Stimulated activated CD4-positive, alpha-beta T cell treated with anti-CD3 and anti-CD28 coated beads, TNF-alpha, amount 100 ng/mL, for 1 hour (primary cell): ENCODE measurements at regions not wholly inside any gene's neighbourhood (a gene's known extent, or its start where the extent isn't known, plus 50 kb on each side); places are given as distances from the start of the nearest gene placed in this dataset.

Experiments
- DNase-seq, 3 donors: peaks; one replicate each; pipeline ENCODE4 v3.0.0-alpha.2; 2020; ENCODE audit warnings: low read depth in 3 of 3, low spot score in 1 of 3

GRCh38 chr17:77872199-77872598 is 86.3 kb upstream of the TNRC6C start:
- no peak for DNase-seq

GRCh38 chr17:77872714-77873499 is 85.6 kb upstream of the TNRC6C start:
- no peak for DNase-seq

GRCh38 chr17:77873500-77874302 is 84.8 kb upstream of the TNRC6C start:
- no peak for DNase-seq

GRCh38 chr17:77874303-77875050 is 84.0 kb upstream of the TNRC6C start:
- no peak for DNase-seq

GRCh38 chr17:77875051-77875780 is 83.3 kb upstream of the TNRC6C start:
- DNase-seq, result no peak

GRCh38 chr17:77875881-77876509 is 82.5 kb upstream of the TNRC6C start:
- DNase-seq, result no peak

GRCh38 chr17:77877036-77877435 is 81.5 kb upstream of the TNRC6C start:
- DNase-seq, result no peak

- no peak for DNase-seq
Observed at GRCh38 chr17:77877646-77878355, 80.7 kb upstream of the TNRC6C start.

GRCh38 chr17:77879226-77879895 is 79.1 kb upstream of the TNRC6C start:
- DNase-seq, result no peak

GRCh38 chr17:77879896-77880280 is 78.6 kb upstream of the TNRC6C start:
- no peak for DNase-seq

- no peak for DNase-seq
Observed at GRCh38 chr17:77880711-77881450, 77.6 kb upstream of the TNRC6C start.

GRCh38 chr17:77881545-77881944 is 77.0 kb upstream of the TNRC6C start:
- peak in 2 of 3 donors; percentile 44 to 47 for DNase-seq

GRCh38 chr17:77882040-77882439 is 76.5 kb upstream of the TNRC6C start:
- no peak for DNase-seq

- peak; percentile 45 to 66 (median 58) for DNase-seq
Observed at GRCh38 chr17:77882481-77883212, 75.9 kb upstream of the TNRC6C start.

- no peak for DNase-seq
Observed at GRCh38 chr17:77883213-77883650, 75.3 kb upstream of the TNRC6C start.

GRCh38 chr17:77884019-77884418 is 74.5 kb upstream of the TNRC6C start:
- DNase-seq, result no peak

GRCh38 chr17:77884967-77885641 is 73.4 kb upstream of the TNRC6C start:
- no peak for DNase-seq
